ENCODE measurements at regions not wholly inside any gene's neighbourhood (a gene's known extent, or its start where the extent isn't known, plus 50 kb on each side); places are given as distances from the start of the nearest gene placed in this dataset.

GRCh38 chr15:62572797-62573196 lies 407.7 kb upstream of the C2CD4B start:
- DNase-seq (ENCODE audit: low read depth in 2 of 2): no peak

- no peak for DNase-seq (ENCODE audit: low read depth in 2 of 2)
These were observed 408.8 kb upstream of the C2CD4B start for GRCh38 chr15:62573876-62574275.

- DNase-seq (ENCODE audit: low read depth in 2 of 2): no peak
These were observed 413.5 kb upstream of the C2CD4B start for GRCh38 chr15:62578546-62578945.

GRCh38 chr15:62578960-62579359 lies 413.9 kb upstream of the C2CD4B start:
- no peak for DNase-seq (ENCODE audit: low read depth in 2 of 2)

GRCh38 chr15:62579842-62580241 lies 414.8 kb upstream of the C2CD4B start:
- no peak for DNase-seq (ENCODE audit: low read depth in 2 of 2)

GRCh38 chr15:62582580-62582979 lies 417.5 kb upstream of the C2CD4B start:
- DNase-seq (ENCODE audit: low read depth in 2 of 2): no peak

GRCh38 chr15:62584301-62585235 lies 419.5 kb upstream of the C2CD4B start:
- no peak for DNase-seq (ENCODE audit: low read depth in 2 of 2)

- no peak for DNase-seq (ENCODE audit: low read depth in 2 of 2)
These were observed 424.0 kb upstream of the C2CD4B start for GRCh38 chr15:62588938-62589670.

- no peak for DNase-seq (ENCODE audit: low read depth in 2 of 2)
These were observed 427.1 kb upstream of the C2CD4B start for GRCh38 chr15:62591842-62592838.

- DNase-seq (ENCODE audit: low read depth in 2 of 2): no peak
These were observed 427.8 kb upstream of the C2CD4B start for GRCh38 chr15:62592920-62593319.

- DNase-seq (ENCODE audit: low read depth in 2 of 2): no peak
These were observed 428.8 kb upstream of the C2CD4B start for GRCh38 chr15:62593681-62594399.

GRCh38 chr15:62598217-62598616 lies 433.1 kb upstream of the C2CD4B start:
- no peak for DNase-seq (ENCODE audit: low read depth in 2 of 2)

- DNase-seq (ENCODE audit: low read depth in 2 of 2): no peak
These were observed 435.0 kb upstream of the C2CD4B start for GRCh38 chr15:62599791-62600777.

- no peak for DNase-seq (ENCODE audit: low read depth in 2 of 2)
These were observed 436.9 kb upstream of the C2CD4B start for GRCh38 chr15:62601777-62602545.

- no peak for DNase-seq (ENCODE audit: low read depth in 2 of 2)
These were observed 438.7 kb upstream of the C2CD4B start for GRCh38 chr15:62603742-62604141.

- DNase-seq (ENCODE audit: low read depth in 2 of 2): no peak
These were observed 437.3 kb upstream of the TPM1 start for GRCh38 chr15:62605282-62605681.

GRCh38 chr15:62606376-62607113 lies 436.0 kb upstream of the TPM1 start:
- DNase-seq (ENCODE audit: low read depth in 2 of 2): no peak

- DNase-seq (ENCODE audit: low read depth in 2 of 2): no peak
These were observed 435.5 kb upstream of the TPM1 start for GRCh38 chr15:62607114-62607462.

All from stimulated activated CD4-positive, alpha-beta T cell treated with anti-CD3 and anti-CD28 coated beads, Interleukin-1b, Interleukin-23, amount 100 ng/mL, for 1 hour (primary cell).